ENCODE measurements at regions not wholly inside any gene's neighbourhood (a gene's known extent, or its start where the extent isn't known, plus 50 kb on each side); places are given as distances from the start of the nearest gene placed in this dataset.
A peak's percentile ranks its signal among the peaks of the same experiment; 100 is the strongest.

- H3K79me1 ChIP-seq (ENCODE audit: insufficient read depth, low read depth, low read length, poor library complexity, severe bottlenecking) = no peaks in the 10 kb centered on the region
- H3K23ac ChIP-seq (ENCODE audit: insufficient read length, low read depth, low read length) = no peak overlapping the region
- peaks cover 16 to 17% of the 10 kb centered on the region in 2 experiments for H3K4me1 Mint-ChIP-seq
- no peak overlapping the region for H3K56ac ChIP-seq (ENCODE audit: insufficient read length, low read depth, low read length)
- H3K23me2 ChIP-seq (ENCODE audit: insufficient read length, low read depth, low read length, poor library complexity, severe bottlenecking) = no peaks in the 10 kb centered on the region
- no peaks in the 10 kb centered on the region for H3K9me3 ChIP-seq (ENCODE audit: control insufficient read depth, low read depth, low read length)
- no peaks in the 10 kb centered on the region for H3K27me3 Mint-ChIP-seq (ENCODE audit: low read depth)
- TF ChIP-seq CTCF (conservative IDR thresholded peaks at IDR 0.05) = no peak
- no peaks in the 10 kb centered on the region for H3K9me3 Mint-ChIP-seq
- no peak overlapping the region for H3K4me2 ChIP-seq (ENCODE audit: insufficient read depth, insufficient read length, low read length)
- no peak overlapping the region for H2AK5ac ChIP-seq (ENCODE audit: insufficient read length, low read length)
- no peak overlapping the region for H3T11ph ChIP-seq (ENCODE audit: low read length)
- no peaks in the 10 kb centered on the region for H3K79me2 ChIP-seq (ENCODE audit: insufficient read depth, low read length)
- no peak for DNase-seq
- no peaks in the 10 kb centered on the region for H3K27me3 ChIP-seq (ENCODE audit: insufficient read depth, low read length)
- H3K4me1 ChIP-seq (ENCODE audit: insufficient read depth, low read length) = no peaks in the 10 kb centered on the region
- H3K14ac ChIP-seq (ENCODE audit: insufficient read depth, low read length) = no peak overlapping the region
- no peak overlapping the region for H4K8ac ChIP-seq (replicated peaks; ENCODE audit: insufficient read length, low read depth, low read length)
- no peak overlapping the region for H2BK120ac ChIP-seq (ENCODE audit: low read depth, low read length, poor library complexity, severe bottlenecking)
- no peak overlapping the region for H4K5ac ChIP-seq (ENCODE audit: insufficient read length, low read depth, low read length)
- no peak overlapping the region for H2BK15ac ChIP-seq (ENCODE audit: low read depth, low read length)
- no peak overlapping the region for H3K4me3 Mint-ChIP-seq
- H2AFZ ChIP-seq (ENCODE audit: low read length) = no peak overlapping the region
- H4K20me1 ChIP-seq (ENCODE audit: control insufficient read depth, insufficient read depth, insufficient read length) = no peaks in the 10 kb centered on the region
- no peak overlapping the region for H3K9ac ChIP-seq (ENCODE audit: extremely low read depth, insufficient read length, low read length)
- H2BK20ac ChIP-seq (ENCODE audit: low read depth, low read length, poor library complexity, severe bottlenecking) = no peak overlapping the region
- no peak overlapping the region for H3K4ac ChIP-seq (ENCODE audit: low read depth, low read length)
- no peak overlapping the region for H3K18ac ChIP-seq (ENCODE audit: insufficient read length, low read depth, low read length)
- WGBS (ENCODE audit: extremely low coverage, insufficient read length, low lambda C conversion rate) = no CpG with 5 or more reads among the region's 3 CpGs
- H2BK12ac ChIP-seq (ENCODE audit: insufficient read length, low read depth, low read length) = no peak overlapping the region
- no peak overlapping the region for H3K27ac ChIP-seq (ENCODE audit: insufficient read length, low read depth, low read length)
- H3K36me3 Mint-ChIP-seq (ENCODE audit: insufficient read depth in 1 of 3, low read depth in 3 of 3) = no peaks in the 10 kb centered on the region
- no peak overlapping the region for H4K91ac ChIP-seq (ENCODE audit: insufficient read length, low read depth, low read length)
- H2BK5ac ChIP-seq (ENCODE audit: insufficient read length, low read length) = no peak overlapping the region
- H3K27ac Mint-ChIP-seq = peak overlapping the region in 2 of 3 experiments; percentile 54 to 58; a peak in 3 of 7 replicates
Measured at GRCh38 chr11:96567667-96568066, 177.9 kb downstream of the JRKL start.
